K562 (cell line): ENCODE measurements at regions not wholly inside any gene's neighbourhood (a gene's known extent, or its start where the extent isn't known, plus 50 kb on each side); places are given as distances from the start of the nearest gene placed in this dataset.

ENCODE experiments used
- CBFA2T3 ChIP-seq: fragments of 450-650 bp; IDR thresholded peaks from 2 replicates; pipeline ENCODE4 v1.6.1; 2017
- MAFG ChIP-seq: fragments of 450-650 bp; conservative IDR thresholded peaks from 2 replicates; pipeline ENCODE4 v1.6.1; 2016; ENCODE audit warnings: missing genetic modification characterization, missing compliant biosample characterization
- MXD1 ChIP-seq: fragments of 250-450 bp; sonication (Bioruptor Pico); IDR thresholded peaks from 2 replicates; pipeline ENCODE4 v1.8.0; 2021; ENCODE audit warnings: borderline replicate concordance, mild to moderate bottlenecking, moderate library complexity; ENCODE audit not compliant: poor library complexity, severe bottlenecking
- NFIX ChIP-seq: fragments of 250-450 bp; sonication (Bioruptor Pico); IDR thresholded peaks from 2 replicates; pipeline ENCODE4 v1.4.0; 2020; ENCODE audit warnings: low read depth, mild to moderate bottlenecking, moderate library complexity
- REST ChIP-seq, 2 experiments: fragments of 450-650 bp; formaldehyde crosslinking in 1 of 2; IDR thresholded peaks; 2 replicates each; pipeline versions ENCODE4 v1.4.0 to v1.6.1; 2014 to 2020; ENCODE audit warnings: mild to moderate bottlenecking in 2 of 2, borderline replicate concordance in 1 of 2, low read depth in 1 of 2
- SMARCA4 ChIP-seq: fragments of 450-650 bp; IDR thresholded peaks from 2 replicates; pipeline ENCODE4 v1.6.1; 2016
- SMARCB1 ChIP-seq: IDR thresholded peaks from 2 replicates; pipeline ENCODE4 v1.6.1; 2011; ENCODE audit warnings: improper control_type of control experiment, low read depth; ENCODE audit not compliant: insufficient read length
- SUPT5H ChIP-seq: fragments of 450-650 bp; IDR thresholded peaks from 2 replicates; pipeline ENCODE4 v1.6.1; 2016
- TRIM24 ChIP-seq, 2 experiments: fragments of 450-650 bp; IDR thresholded peaks; 2 replicates each; pipeline ENCODE4 v1.6.1; 2016
- ZBTB17 ChIP-seq: fragments of 450-650 bp; formaldehyde crosslinking; IDR thresholded peaks from 2 replicates; pipeline ENCODE4 v1.4.0; 2020; ENCODE audit warnings: mild to moderate bottlenecking
- ZNF217 ChIP-seq: sonication (generic); formaldehyde crosslinking; IDR thresholded peaks from 2 replicates; pipeline ENCODE4 v1.8.0; 2022; ENCODE audit warnings: mild to moderate bottlenecking, missing genetic modification reagents
- ZNF407 ChIP-seq: fragments of 450-650 bp; IDR thresholded peaks from 2 replicates; pipeline ENCODE4 v1.6.1; 2016; ENCODE audit warnings: low read depth

- TF ChIP-seq REST (IDR thresholded peaks at IDR 0.05; ENCODE audit: borderline replicate concordance) (no peak), REST (CRISPR knock-in tag; IDR thresholded peaks at IDR 0.05; ENCODE audit: low read depth) (no peak), ZNF217 (CRISPR knock-in tag) (no peak), ZNF407 (no peak), NFIX (CRISPR knock-in tag) (no peak), CBFA2T3 (0 out of 2 replicates have a peak, but pooled peaks have one; percentile 5), MXD1 (CRISPR knock-in tag) (no peak), TRIM24 (IDR thresholded peaks at IDR 0.05) (peak in 1 of 2 experiments; percentile 34; a peak in 1 of 4 replicates), MAFG (tag) (peak; percentile 99), SMARCA4 (peak; percentile 65), SMARCB1 (no peak), ZBTB17 (CRISPR knock-in tag) (no peak), SUPT5H (no peak)
Measured at GRCh38 chr3:181782306-181782954, 70.7 kb downstream of the SOX2 start (continued).
